Stimulated activated CD8-positive, alpha-beta memory T cell treated with anti-CD3 and anti-CD28 coated beads, Interleukin-4, amount 100 ng/mL, for 4 hours (primary cell): ENCODE measurements at regions not wholly inside any gene's neighbourhood (a gene's known extent, or its start where the extent isn't known, plus 50 kb on each side); places are given as distances from the start of the nearest gene placed in this dataset.
"Not testable (repeated sequence)": the region's sequence is repeated elsewhere in the genome, so short reads cannot be mapped to it uniquely, and the experiment has no call there.

Source experiments
- DNase-seq, 2 donors: peaks; one replicate each; pipeline ENCODE4 v3.0.0-alpha.2; 2020; ENCODE audit warnings: low read depth in 2 of 2, low spot score in 1 of 2

DNA sequence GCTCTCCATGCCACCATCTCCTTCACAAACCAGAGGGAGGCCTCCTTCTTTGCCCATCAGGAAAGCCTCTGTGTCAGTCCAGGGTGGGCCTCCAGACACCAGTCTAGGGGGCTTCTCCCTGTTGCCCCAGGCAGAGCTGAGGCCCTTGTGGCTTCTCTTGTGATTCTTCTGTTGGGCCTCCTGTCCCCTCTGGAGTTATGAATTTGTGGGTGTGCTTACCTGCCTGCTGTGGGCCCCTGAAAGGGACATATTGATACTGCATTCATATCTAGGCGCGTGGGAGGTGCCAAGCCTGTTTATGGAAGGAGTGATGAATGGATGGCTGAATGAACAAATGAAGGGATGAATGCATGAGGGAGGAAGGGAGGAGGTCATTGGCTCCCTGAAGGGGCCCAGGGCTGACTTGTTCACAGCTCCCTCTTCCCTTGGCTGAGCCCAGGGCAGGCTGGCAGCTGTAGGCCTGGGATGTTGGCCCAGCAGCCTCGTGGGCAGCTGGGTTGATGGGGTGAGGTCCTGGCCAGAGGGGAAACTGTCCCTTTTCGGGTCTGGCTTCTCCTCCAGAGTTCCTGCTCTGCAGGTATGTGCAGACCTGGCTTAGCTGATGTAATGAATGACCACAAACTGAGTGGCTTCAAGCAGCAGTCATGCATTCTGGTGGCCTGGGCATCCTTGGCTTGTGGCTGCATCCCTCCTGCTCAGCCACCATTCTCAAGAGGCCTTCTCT, 195.4 kb downstream of the GOLGA6L6 start:
- no peak for DNase-seq

DNA sequence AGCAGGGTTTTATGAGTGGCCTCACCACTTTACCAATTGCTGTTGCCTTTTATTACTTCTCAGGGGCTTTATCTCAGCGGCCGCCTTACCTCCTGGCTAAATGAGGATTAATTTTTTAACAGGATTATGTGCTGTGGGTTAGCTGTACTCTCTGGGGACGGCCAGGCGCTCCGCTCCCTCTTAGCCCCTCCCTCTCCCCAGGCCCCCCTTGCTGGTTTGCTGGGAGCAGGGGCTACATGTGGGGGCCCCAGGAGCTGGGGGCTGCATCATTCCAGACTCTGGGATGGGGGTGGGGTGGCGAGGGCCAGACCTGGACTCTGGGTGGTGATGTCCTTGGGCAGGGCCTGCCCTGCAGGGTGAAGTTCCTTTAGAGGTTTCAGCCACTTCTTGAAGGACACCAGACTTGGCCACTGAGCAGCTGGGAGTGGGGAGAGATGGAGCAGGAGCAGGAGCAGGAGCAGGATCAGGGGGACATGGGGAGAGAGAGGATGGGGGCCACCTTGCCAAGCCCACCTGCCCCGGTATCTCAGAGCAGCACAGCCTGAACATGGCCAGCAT, 196.1 kb downstream of the GOLGA6L6 start:
- no peak for DNase-seq

DNA sequence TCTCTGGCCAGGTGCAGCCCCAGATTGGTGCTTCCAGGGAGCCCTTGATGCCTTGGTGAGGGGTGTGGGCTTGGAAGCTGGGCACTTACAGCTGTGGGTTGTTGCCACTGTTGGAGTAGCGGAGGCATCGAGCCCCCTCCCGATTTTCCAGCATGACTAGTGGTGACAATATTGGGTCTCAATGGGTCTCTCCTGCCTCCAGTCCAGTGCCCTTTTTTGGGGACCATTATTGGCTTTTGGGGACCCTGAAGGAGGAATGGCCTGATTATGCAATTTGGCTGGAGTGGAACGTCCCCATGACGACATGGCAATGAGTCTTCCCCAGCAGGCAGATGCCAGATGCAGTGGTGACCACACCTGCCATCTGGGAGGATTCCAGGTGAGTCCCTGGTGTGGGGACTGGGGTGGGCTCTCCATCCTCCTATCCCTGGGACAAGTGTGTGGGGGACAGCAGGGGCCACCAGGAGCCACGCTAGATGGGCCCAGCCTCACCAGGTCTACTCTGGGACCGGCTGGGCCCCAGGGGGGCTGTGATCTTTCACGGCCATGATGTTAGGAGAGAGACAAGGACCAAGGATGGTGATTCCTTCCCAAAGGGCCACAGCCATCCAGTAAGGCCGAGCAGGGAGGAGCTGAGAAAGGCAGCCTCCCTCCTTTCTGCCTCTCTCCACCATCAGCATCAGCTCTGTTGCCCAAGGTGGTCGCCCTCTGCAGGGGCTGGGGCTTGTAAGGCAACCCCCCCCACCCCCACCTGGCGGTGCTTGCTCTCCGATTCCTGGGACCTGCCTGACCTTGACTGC, 196.8 kb downstream of the GOLGA6L6 start:
- no peak for DNase-seq

DNA sequence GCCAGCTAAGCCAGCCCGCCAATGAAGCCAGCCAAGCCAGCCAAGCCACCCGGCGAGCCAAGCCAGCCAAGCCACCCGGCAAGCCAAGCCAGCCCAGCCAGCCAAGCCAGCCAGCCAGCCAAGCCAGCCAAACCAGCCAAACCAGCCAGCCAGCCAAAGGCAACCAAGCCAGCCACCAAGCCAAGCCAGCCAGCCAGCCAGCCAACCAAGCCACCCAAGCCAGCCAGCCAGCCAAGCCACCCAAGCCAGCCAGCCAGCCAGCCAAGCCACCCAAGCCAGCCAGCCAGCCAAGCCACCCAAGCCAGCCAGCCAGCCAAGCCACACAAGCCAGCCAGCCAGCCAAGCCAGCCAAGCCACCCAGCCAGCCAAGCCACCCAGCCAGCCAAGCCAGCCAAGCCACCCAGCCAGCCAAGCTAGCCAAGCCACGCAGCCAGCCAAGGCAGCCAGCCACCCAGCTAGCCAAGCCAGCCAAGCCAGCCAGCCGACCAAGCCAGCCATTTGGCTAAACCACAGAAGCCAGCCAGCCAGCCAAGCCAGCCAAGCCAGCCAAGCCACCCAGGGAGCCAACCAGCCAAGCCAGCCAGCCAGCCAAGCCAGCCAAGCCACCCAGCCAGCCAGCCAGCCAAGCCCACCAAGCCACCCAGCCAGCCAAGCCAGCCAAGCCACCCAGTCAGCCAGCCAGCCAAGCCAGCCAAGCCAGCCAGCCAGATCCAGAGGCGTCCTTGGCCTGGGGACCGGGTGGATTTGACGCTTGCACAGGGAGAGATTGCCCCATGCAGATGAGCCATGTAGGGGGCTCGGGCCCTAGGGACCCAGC, 198.0 kb downstream of the GOLGA6L6 start:
- not testable (repeated sequence) for DNase-seq

DNA sequence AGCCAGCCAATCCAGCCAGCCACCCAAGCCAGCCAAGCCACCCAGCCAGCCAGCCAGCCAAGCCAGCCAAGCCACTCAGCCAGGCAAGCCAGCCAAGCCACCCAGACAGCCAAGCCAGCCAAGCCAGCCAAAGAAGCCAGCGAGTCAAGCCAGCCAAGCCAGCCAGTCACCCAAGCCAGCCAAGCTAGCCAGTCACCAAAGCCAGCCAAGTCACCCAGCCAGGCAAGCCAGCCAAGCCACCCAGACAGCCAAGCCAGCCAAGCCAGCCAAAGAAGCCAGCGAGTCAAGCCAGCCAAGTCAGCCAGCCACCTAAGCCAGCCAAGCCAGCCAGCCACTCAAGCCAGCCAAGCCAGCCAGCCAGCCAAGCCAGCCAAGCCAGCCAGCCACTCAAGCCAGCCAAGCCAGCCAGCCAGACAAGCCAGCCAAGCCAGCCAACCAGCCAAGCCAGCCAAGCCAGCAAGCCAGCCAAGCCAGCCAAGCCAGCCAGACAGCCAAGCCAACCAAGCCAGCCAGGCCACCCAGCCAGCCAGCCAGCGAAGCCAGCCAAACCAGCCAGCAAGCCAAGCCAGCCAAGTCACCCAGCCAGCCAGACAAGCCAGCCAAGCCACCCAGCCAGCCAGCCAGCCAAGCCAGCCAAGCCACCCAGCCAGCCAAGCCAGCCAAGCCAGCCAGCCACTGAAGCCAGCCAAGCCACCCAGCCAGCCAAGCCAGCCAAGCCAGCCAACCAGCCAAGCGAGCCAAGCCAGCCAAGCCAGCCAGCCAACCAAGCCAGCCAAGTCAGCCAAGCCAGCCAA, 198.8 kb downstream of the GOLGA6L6 start:
- not testable (repeated sequence) for DNase-seq

DNA sequence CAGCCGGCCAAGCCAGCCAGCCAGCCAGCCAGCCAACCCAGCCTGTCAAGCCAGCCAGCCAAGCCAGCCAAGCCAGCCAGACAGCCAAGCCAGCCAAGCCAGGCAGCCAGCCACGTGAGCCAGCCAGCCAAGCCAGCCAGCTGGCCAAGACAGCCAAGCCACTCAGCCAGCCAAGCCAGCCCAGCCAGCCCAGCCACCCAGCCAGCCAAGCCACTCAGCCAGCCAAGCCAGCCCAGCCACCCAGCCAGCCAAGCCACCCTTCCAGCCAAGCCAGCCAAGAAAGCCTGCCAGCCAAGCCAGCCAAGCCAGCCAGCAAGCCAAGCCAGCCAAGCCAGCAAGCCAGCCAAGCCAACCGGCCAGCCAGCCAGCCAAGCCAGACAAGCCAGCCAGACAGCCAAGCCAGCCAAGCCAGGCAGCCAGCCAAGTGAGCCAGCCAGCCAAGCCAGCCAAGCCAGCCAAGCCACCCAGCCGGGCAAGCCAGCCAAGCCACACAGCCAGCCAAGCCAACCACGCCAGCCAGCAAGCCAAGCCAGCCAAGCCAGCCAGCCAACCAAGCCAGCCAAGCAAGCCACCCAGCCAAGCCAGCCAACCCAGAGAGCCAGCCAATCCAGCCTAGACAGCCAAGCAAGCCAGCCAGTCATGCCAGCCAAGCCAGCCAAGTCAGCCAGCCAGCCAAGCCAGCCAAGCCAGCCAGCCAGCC, 199.5 kb downstream of the GOLGA6L6 start:
- no peak for DNase-seq

DNA sequence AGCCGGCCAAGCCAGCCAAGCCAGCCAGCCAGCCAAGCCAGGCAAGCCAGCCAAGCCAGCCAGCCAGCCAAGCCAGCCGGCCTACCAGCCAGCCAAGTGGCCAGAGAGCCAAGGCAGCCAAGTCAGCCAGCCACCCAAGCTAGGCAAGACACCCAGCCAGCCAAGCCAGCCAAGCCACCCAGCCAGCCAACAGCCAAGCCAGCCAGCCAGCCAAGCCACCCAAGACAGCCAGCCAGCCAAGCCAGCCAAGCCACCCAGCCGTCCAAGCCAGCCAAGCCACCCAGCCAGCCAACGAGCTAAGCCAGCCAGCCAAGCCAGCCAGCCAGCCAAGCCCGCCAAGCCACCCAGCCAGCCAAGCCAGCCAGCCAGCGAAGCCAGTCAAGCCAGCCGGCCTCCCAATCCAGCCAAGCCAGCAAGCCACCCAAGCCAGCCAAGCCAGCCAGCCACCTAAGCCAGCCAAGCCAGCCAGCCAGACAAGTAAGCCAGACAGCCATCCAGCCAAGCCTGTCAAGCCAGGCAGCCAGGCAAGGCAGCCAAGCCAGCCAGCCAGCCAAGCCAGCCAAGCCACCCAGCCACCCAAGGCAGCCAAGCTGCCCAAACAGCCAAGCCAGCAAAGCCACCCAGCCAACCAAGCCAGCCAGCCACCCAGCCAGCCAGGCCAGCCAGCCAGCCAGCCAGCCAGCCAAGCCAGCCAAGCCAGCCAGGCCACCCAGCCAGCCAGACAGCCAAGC, 200.5 kb downstream of the GOLGA6L6 start:
- no peak for DNase-seq

DNA sequence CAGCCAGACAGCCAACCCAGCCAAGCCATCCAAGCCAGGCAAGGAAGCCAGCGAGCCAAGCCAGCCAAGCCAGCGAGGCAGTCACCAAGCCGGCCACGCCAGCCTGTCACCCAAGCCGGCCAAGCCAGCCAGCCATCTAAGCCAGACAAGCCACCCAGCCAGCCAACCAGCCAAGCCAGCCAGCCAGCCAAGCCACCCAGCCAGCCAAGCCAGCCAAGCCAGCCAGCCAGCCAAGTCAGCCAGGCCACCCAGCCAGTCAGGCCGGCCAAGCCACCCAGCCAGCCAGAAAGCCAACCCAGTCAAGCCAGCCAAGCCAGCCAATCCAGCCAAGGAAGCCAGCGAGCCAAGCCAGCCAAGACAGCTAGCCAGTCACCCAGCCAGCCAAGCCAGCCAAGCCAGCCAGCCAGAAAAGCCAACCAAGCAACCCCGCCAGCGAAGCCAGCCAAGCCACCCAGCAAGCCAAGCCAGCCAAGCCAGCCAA, 201.2 kb downstream of the GOLGA6L6 start:
- no peak for DNase-seq

DNA sequence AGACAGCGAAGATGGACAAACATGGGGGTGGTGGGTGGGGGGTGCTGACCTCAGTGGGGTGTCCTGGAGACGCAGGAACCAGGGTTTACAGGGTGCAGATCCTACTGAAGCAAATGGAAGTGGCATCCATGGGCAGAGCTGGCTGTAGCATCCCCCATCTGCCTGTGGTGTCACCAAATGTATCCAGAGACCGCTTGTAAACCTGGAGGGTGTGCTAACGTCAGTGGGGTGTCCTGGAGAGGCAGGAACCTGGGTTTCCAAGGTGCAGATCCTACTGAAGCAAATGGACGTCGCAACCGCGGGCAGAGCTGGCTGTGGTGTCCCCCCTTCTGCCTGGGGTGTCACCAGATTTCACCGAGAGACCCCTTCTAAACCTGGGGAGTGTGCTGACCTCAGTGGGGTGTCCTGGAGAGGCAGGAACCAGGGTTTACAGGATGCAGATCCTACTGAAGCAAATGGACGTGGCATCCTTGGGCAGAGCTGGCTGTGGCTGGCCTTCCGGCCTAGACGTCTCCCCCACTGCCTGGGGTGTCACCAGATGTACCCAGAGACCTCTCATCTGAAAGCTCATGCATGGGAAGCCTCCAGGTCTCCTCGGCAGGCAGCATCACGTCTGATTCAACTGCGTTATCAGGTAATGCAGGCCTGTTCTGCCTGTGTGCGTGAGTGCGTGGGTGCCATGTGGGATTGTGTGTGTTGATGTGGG, 202.4 kb downstream of the GOLGA6L6 start:
- not testable (repeated sequence) for DNase-seq

DNA sequence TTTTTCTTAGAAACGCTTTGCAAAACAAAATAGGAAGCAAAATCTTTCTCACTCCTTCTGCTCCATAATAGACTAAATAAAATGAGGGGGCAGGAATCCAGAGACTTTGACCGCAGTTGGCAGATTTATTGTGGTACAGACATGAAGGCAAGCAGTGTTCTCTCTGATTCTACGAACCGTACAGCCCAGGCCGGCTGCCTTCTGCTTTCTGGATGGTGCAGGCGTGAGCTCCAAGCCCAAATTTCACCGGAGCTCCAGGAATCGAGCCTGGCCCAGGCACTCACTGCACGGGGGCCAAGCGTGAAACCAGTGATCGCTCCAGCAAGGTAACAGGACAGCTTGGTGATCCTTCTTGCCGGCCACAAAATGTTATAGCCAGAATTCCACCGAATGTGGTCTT, 202.9 kb downstream of the GOLGA6L6 start:
- not testable (repeated sequence) for DNase-seq

DNA sequence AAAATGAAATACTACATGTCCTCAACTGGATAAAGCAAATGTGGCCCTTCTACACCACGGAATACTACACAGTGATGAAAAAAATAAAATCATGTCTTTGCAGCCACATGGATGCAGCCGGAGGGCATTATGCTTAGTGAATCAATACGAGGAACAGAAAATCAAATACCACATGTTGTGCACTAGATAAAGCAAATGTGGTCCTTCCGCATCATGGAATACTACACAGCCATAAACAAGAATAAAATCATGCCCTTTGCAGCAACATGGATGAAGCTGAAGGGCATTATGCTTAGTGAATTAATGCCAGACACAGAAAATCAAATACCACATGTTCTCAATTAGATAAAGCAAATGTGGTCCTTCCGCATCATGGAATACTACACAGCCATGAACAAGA, 204.4 kb downstream of the GOLGA6L6 start:
- not testable (repeated sequence) for DNase-seq

DNA sequence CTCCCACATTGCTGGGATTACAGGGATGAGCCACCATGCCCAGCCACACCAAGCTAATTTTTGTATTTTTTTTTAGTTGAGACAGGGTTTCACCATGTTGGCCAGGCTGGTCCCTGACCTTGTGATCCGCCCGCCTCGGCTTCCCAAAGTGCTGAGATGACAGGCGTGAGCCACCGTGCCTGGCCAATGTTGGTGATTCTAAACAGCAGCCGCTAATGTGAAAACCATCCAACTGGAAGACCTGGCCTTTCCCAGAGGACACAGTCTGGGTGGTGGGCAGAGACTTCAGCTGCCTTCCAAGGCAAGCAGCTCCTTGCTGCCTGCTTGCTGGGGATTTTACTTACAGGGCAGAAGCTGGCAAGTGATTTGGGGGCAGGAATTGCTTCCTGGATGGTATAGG, 207.1 kb downstream of the GOLGA6L6 start:
- not testable (repeated sequence) for DNase-seq

DNA sequence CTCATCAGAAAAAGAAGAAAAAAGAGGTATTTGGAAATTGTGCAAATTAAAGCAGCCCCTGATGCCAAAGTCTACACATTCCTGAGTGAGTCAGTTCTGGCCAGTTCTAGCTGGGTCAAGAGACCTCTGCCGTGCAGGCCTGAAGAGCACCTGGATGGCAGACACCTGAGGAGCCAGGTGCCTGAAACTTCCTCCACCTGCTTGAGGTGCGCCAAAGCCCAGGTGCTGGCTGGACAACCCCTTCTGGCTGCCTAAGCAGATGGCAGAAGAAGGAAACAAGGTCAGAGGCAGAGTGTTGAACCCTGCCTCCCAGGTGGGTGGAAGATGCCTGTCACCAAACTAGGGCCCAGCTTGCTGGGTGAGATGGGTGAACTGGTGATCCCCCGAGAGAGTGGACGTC, 215.8 kb downstream of the GOLGA6L6 start:
- not testable (repeated sequence) for DNase-seq

DNA sequence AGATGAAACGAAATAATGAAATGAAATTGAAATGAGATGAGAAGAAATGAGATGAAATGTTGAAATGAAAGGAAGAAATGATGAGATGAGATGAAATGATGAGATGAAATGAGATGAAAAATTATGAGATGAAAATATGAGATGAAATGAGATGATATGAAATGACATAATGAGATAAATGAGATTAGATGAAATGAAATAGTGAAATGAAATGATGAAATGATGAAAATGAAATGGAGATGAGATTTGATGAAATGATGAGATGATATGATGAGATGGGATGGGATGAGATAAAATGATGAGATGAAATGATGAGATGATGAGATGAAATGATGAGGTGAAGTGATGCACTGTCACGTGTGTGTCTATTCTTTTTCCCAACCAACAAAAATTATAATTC, 224.5 kb downstream of the GOLGA6L6 start:
- not testable (repeated sequence) for DNase-seq

DNA sequence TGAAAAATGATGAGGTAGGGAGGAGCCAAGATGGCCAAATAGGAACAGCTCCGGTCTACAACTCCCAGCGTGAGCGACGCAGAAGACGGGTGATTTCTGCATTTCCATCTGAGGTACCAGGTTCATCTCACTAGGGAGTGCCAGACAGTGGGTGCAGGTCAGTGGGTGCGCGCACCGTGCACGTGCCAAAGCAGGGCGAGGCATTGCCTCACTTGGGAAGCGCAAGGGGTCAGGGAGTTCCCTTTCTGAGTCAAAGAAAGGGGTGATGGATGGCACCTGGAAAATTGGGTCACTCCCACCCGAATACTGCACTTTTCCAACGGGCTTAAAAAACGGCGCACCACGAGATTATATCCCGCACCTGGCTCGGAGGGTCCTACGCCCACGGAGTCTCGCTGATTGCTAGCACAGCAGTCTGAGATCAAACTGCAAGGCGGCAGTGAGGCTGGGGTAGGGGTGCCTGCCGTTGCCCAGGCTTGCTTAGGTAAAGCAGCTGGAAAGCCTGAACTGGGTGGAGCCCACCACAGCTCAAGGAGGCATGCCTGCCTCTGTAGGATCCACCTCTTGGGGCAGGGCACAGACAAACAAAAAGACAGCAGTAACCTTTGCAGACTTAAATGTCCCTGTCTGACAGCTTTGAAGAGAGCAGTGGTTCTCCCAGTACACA, 230.5 kb downstream of the GOLGA6L6 start:
- not testable (repeated sequence) for DNase-seq

DNA sequence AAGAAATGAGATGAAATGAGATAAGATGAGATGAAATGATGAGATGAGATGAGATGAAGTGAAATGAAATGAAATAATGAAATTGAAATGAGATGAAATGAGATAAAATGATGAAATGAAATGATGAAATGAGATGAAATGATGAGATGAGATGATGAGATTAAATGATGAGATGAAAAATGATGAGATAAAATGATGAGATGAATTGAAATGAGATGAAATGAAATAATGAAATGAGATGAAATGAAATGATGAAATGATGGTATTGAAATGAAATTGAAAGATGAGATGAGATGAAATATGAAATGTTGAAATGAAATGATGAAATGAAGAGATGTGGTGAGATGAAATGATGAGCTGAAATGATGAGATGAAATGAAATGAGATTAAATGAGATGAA, 231.0 kb downstream of the GOLGA6L6 start:
- no peak for DNase-seq

DNA sequence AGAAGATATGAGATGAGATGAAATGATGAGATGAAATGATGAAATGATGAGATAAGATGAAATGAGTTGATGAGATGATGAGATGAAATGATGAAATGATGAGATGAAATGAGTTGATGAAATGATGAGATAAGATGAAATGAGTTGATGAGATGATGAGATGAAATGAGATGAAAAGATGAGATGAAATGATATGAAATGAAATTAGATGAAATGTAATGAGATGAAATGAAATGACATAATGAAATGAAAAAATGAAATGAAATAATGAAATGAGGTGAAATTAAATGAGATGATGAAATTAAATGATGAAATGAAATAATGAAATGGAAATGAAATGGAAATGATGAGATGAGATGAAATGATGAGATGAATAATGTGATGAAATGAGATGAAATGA, 231.6 kb downstream of the GOLGA6L6 start:
- DNase-seq = not testable (repeated sequence)

DNA sequence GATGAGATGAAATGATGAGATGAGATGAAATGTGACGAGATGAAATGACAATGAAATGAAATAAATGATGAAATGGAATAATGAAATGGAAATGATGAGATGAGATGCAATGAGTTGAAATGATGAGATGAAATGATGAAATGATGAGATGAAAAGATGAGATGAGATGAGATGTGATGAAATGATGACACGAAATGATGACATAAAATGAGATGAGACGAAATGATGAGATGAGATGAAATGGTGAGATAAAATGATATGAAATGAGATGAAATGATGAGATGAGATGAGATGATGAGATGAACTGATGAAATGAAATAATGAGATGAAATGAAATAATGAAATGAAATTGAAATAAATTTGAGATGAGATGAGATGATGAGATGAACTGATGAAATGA, 232.2 kb downstream of the GOLGA6L6 start:
- not testable (repeated sequence) for DNase-seq
